Glomerular visceral epithelial cell (primary cell): ENCODE measurements at regions not wholly inside any gene's neighbourhood (a gene's known extent, or its start where the extent isn't known, plus 50 kb on each side); places are given as distances from the start of the nearest gene placed in this dataset.
A peak's percentile ranks its signal among the peaks of the same experiment; 100 is the strongest.
"Not testable (repeated sequence)": the region's sequence is repeated elsewhere in the genome, so short reads cannot be mapped to it uniquely, and the experiment has no call there.

Experiments
- DNase-seq: peaks from one replicate; pipeline ENCODE4 v3.0.0-alpha.2; 2016; ENCODE audit errors: extremely low spot score

- no peak for DNase-seq
These were observed 507.6 kb downstream of the ZEB2 start for GRCh38 chr2:144012304-144012703.

GRCh38 chr2:144011553-144011952 lies 508.4 kb downstream of the ZEB2 start:
- DNase-seq: no peak

GRCh38 chr2:144011098-144011497 lies 508.8 kb downstream of the ZEB2 start:
- DNase-seq: no peak

GRCh38 chr2:144010096-144010836 lies 509.7 kb downstream of the ZEB2 start:
- DNase-seq: no peak

GRCh38 chr2:144006139-144006538 lies 513.8 kb downstream of the ZEB2 start:
- no peak for DNase-seq

GRCh38 chr2:144004742-144005141 lies 515.2 kb downstream of the ZEB2 start:
- no peak for DNase-seq

- DNase-seq: no peak
These were observed 516.4 kb downstream of the ZEB2 start for GRCh38 chr2:144003460-144004075.

GRCh38 chr2:143996974-143997373 lies 522.9 kb downstream of the ZEB2 start:
- no peak for DNase-seq

- no peak for DNase-seq
These were observed 525.0 kb downstream of the ZEB2 start for GRCh38 chr2:143994961-143995360.

GRCh38 chr2:143991596-143991995 lies 528.3 kb downstream of the ZEB2 start:
- DNase-seq: not testable (repeated sequence)

GRCh38 chr2:143988082-143988481 lies 531.8 kb downstream of the ZEB2 start:
- DNase-seq: no peak

- no peak for DNase-seq
These were observed 538.5 kb downstream of the ZEB2 start for GRCh38 chr2:143981428-143981827.

GRCh38 chr2:143977356-143977755 lies 542.6 kb downstream of the ZEB2 start:
- DNase-seq: no peak

- DNase-seq: no peak
These were observed 544.7 kb downstream of the ZEB2 start for GRCh38 chr2:143975216-143975615.

- no peak for DNase-seq
These were observed 545.7 kb downstream of the ZEB2 start for GRCh38 chr2:143974262-143974661.

GRCh38 chr2:143968860-143969259 lies 551.1 kb downstream of the ZEB2 start:
- no peak for DNase-seq

- no peak for DNase-seq
These were observed 551.6 kb downstream of the ZEB2 start for GRCh38 chr2:143968360-143968759.

GRCh38 chr2:143965493-143966164 lies 554.3 kb downstream of the ZEB2 start:
- DNase-seq: no peak

- DNase-seq: no peak
These were observed 555.0 kb downstream of the ZEB2 start for GRCh38 chr2:143964891-143965290.

- no peak for DNase-seq
These were observed 559.7 kb downstream of the ZEB2 start for GRCh38 chr2:143960177-143960576.

- DNase-seq: no peak
These were observed 562.6 kb downstream of the ZEB2 start for GRCh38 chr2:143957321-143957720.

GRCh38 chr2:143955401-143956065 lies 564.4 kb downstream of the ZEB2 start:
- DNase-seq: peak; percentile 56
